Activated CD8-positive, alpha-beta memory T cell treated with anti-CD3 and anti-CD28 coated beads for 1 hour (primary cell): ENCODE measurements at regions not wholly inside any gene's neighbourhood (a gene's known extent, or its start where the extent isn't known, plus 50 kb on each side); places are given as distances from the start of the nearest gene placed in this dataset.
"Not testable (repeated sequence)": the region's sequence is repeated elsewhere in the genome, so short reads cannot be mapped to it uniquely, and the experiment has no call there.

ENCODE experiments used
- DNase-seq, 2 donors: peaks; one replicate each; pipeline ENCODE4 v3.0.0-alpha.2; 2020; ENCODE audit warnings: low read depth in 1 of 2; ENCODE audit errors: extremely low read depth in 1 of 2

DNA sequence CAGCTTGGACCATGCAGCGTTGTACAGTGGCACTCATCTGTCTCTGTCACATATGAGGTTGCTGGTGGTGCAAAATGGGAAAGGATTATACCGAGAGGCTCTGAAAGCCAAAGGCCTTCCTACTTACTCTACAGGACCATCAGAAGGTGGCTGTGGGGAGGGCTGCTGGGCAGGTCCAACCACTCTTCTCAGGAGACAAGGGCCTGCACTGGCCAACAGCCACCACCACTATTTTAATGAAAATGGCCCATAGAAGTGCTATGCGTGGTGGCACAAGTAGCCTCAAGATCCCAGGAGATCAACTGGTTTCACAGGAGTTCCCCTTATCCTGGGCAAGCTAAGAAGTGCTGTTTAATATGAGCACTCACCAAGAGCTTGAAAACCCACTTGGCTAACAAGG, 52.3 kb downstream of the MRPL57 start:
- DNase-seq = no peak

DNA sequence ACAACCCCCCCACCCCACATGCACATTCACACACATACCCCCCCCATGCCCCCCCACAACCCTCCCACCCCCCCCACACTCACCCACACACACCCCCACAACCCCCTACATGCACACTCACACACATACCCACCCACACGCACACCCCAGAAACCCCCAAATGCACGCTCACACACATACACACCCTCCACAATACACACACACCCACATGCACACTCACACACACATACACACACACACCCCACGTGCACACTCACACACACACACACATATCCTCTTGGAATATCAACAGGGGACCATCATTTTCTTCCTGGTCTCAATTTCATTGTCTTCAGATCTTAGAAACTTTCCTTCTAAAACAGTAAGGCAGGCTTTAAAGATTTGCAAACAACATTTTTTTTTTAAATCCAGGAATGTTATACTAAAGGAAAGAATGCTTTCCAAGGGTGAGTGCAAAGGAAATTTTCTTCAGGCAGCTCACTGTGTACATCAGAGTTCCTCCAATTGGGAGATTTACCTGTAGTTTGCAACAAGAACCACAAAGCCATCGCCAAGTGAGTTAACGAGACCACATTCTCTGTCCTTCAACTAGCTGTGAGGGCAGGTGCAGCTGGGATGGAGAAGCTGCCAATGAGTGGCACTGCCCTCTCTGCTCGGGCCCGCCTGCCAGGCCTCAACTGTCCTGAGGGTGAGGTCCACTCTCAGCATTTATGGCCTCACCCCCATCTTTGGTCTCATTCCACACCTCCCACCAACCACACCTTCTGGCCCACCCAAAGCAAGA, 53.0 kb downstream of the MRPL57 start:
- no peak for DNase-seq

DNA sequence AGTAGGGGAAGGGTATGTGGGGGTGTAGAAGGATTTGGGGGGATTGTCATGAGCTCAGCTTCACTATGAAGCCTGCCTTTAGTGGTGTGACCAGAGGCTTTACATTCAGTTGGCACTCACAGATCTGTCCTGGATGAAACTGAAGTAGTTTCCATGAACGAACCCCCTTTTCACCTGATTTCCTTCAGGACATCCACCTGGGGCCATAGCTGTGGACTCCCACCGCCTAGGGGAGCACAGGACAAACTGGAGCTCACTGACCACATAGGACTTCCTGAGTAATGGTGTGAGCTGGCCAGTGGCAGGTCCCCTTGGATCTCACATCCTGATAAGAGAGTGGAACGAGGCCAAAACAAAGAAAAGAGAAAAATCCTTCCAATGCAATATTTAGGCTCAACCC, 54.1 kb downstream of the MRPL57 start:
- DNase-seq = no peak

DNA sequence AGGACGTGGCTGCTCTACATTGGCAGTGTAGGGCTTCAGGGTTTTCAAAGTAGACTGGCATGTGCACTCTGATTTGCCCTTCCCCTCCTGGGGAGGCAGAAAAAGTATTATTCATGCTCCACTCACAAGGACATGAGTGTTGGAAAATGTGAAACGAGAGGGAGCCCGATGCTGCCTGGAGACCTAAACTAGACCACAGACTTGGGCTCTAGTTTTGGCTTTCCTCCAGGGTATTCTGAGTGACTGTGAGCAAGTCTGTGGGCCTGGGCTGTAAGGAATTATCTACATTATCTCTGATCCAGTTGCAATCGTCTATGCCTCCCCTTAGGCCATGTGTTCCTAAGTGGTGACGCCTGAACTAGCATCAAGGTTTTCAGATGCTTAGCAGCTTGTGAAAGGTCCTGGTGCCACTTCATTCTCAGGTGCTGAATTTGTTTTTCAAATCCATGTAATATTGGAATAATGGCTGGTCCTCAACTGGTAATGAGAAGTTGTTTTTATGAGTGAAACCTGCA, 55.0 kb downstream of the MRPL57 start:
- no peak for DNase-seq

DNA sequence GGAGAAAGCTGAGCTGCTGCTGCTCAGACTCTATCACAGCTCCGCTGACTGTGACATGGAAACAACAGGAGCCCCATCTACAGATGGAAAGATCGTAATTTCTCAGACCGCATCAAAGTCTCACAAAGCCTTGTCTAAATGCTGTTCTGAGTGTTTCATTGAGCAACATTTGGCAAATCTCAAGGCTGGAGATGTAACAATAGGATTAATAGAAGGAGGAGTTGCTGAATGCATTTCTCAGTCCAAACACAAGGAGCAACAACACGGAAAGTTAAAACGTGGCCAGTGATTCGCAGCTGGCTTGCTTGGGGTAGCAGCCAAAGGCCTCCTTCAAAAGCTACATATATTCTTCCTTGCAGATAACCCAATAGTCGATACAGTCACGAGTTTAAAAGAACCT, 55.7 kb downstream of the MRPL57 start:
- no peak for DNase-seq

DNA sequence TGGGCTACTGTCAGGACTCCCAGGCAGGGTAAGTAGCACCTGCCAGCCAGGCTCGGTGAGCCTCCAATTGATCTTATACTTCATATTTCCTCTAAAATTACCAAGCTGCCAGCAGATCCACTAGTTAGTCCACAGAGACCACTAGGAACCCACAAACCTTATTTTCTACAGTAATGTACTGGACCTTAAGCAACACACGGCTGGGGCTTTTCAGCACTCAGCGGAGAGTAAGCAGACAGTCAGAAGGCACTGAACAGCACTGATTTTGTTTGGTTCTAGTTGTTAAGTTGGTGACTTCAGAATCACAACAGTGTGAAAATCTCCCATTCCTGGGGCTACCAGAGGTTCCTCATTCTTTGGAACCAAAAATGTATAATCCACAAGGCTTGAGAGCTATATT, 56.1 kb downstream of the MRPL57 start:
- DNase-seq = no peak

DNA sequence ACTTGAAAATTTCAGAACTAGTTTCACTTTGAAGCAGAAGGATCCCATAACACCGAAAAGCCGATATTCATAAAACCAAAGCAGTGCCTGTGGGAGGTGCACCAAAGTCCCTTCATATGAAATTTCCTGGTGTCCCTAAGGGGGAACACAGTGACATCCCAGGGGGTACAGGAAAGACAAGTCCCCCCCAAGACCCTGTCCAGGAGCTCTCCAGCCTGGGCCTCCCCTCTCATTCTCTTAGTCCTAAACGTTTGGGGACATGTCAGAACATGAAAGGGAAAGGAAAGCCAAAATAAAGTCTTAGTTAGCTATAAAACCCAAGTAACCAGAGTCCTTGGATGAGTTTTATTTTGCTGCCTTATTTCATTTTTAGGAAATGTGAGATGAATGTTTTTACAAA, 56.6 kb downstream of the MRPL57 start:
- DNase-seq = no peak

DNA sequence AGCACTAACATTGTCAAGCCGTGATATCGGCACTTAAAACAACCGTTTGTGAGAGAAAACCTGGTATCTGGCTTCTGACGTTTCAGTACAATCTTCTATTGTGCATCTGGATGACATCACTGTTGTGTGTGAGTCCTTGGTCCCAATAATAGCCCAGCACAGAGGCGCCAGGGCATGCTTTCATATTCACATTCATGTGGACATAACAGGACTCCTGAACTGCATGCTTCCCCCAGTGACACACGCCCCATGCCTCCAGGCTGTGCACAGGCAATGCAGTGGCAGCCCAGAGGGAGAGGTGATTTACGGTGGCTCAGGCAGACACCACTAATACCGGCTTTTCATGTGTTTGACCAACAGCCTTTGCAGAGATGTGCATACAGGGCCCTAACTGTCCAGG, 58.1 kb downstream of the MRPL57 start:
- DNase-seq = no peak

DNA sequence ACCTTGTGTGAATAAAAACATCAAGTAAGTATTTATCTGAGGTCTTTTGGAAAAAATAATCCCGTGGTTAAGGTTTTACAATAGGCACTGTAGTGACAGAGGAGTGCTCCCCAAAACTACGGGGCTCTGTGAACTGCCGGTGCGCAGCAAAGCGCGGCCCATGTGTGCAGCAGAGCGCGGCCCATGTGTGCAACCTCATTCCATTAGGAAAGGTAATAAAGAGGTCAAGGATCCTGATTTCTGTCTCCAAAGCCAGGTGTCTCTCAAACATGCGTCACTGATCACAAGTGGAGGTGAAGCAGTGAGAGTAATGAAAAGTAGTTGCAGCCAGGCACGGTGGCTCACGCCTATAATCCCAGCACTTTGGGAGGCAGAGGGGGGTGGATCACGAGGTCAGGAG, 58.7 kb downstream of the MRPL57 start:
- no peak for DNase-seq

DNA sequence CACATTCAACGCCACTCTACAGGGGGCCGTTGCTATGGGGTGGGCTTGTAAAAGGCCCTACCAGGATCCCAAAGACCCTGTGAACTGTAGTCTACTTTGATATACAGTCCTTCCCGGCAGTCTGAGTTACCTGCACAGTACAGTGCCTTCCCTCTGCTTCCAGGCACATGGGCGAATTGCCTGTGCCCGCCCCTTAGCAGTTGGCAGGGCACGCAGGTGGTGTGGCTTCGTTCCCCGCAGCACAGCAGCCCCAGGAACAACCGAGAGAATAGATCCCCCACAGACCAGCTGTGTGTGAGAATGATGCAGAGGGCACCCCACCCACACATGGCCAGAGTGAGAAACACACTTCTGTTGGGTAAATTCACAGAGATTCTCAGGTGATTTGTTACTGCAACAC, 60.6 kb downstream of the MRPL57 start:
- DNase-seq = no peak

DNA sequence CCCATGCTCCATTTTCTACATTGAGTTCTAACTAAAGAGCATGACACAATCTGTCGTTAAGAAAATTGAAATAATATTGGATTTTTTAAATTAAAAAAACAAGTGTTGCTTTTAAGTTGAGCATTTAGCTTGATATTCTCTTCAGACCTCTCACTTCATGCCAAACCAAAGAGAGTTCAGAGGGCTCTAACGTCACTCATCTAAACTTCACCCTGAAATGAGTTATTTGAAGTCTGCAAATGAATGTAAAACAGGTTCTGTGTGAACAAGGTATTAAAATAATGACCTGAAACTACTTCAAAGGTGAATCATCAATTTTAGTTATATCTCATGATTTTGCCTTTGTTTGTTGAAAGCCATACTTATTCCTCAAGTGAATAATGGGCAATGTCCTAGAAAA, 61.8 kb downstream of the MRPL57 start:
- DNase-seq = no peak

DNA sequence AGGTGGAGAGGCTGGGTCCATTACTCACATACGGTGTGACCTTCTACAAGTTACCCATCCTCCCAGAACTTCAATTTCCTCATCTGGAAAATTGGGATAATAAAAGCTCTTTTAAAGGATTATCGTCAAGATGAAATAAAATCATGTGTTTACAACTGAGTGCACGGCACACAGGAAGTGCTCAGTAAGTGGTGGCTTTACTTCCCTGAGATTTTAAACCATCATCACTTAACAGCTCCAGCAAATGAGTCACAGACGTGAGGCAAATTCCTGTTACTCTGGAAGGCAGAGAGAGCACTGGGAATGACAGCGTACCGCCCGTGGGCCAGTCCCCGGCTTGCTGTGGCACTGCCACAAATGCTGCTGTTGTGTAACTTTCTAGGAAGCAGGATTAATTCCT, 64.1 kb downstream of the MRPL57 start:
- DNase-seq = no peak

DNA sequence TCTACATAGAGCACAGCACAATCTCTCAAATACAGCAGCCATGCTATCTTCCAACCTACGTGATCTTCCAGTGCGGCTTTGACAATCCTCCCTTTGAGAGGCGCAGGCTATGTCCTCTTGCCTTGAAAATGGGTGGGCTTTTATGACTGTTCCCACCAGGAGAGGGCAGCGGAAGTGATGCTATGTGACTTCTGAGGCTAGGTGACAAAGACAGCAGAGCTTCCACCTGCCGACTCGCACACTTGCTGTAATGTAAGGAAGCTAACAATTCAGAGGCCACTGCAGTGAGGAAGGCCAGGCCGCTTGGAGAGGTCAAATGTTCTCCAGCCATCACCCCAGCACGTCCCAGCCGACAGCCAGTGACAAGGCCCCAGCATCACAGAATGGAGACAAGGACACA, 65.8 kb downstream of the MRPL57 start:
- DNase-seq = no peak

DNA sequence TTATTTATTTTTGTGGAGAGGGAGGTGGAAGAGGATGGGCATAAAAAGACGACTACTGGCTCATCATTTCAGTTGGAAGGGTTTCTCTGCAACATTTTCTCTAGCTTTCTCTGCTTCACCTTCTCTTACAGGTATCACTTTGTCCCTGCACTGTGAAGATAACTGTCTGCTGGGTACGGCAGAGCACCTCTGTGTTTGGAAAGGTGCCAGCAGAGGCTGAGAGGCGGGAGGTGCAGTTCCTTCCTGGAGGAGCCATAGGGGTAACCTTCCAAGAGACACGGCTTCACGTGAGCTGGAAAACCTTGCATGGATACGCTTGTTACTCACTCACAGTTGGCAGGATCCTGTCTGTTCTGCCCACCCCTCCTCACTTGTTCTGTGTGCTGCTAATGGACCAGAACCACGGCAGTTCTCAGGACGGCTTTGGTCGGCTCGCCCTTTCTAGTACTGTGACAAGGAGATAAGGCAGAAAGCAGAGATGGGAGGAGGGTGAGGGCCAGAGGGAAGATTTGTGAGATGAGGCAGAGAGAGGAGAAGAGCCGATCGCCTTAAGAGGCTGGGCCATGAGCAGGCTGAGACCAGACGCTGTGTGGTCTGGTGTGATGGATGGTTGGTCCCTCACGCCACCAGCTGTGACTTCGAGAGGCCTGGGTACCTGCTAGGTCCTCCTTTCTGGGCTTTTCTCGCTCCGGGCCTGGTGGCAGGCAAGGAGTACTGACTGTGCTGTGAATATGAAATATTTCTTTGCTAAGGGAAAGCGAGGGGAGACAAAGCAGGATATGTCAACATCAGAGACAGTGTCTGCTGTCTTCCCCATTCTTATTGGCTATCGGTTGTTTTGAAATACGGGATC, 66.8 kb downstream of the MRPL57 start:
- DNase-seq = no peak

DNA sequence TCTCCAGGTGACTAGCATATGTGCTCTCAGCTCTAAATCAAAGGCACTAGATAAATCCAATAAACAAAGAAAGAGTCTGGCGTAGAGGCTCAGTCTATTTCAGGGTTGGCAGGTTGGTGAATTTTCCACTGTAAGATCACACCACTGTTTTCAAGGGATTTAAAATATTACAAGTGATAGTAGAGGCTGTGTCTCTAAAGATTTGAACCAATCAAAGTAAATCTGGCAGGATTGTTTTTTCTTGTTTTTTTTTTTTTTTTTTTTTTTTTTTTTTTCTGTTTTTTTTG, 67.4 kb downstream of the MRPL57 start:
- DNase-seq = not testable (repeated sequence)

DNA sequence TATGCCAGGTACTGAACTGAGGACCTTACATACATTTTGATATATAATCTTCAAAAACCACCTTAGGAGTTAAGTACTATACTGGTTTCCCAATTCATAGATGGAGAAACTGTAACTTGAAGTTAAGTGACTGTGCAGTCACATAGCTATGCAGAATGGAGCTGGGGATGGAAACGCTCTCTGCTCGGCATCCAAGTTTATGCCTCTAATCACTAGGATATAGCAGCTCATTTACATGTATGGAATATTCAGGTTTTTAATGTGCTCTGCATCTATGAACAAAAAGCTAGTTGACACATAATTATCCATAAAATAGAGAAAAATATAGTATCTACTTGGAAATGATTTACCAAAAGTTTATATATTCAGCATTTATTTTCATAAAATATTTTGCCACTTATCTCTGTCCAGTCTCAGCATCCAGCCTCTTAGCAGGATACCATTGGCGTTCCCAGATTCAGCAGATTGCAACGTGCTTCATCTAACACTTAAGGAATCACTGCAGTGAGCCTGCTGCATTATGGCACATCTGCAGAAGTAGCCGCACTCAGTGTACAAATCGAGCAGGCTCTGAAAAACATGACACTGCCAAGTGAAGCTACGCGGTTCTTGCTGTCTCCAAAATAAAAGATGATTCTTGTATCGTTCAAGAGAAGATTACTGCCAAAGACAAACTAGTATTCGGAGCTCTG, 70.4 kb downstream of the MRPL57 start:
- no peak for DNase-seq

DNA sequence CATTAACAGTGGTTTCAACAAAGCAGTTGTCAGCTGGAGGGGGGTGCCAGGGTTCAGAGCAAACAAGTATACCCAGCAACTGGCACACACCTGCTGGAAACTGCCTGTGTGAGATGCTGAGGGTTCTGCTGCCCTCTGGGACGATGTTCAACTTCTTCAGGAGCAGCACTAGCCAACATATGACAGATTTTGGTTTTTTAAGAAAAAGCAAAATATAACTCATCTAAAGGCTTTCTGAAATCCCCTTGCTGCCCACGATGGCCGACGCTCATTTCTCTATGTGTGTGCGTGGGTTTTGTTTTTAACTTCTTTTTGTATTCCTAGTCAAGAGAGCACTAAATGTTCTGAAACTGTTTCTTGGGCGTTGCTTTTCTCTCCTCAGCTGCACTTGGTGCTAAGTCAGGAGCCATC, 79.9 kb downstream of the MRPL57 start:
- no peak for DNase-seq

DNA sequence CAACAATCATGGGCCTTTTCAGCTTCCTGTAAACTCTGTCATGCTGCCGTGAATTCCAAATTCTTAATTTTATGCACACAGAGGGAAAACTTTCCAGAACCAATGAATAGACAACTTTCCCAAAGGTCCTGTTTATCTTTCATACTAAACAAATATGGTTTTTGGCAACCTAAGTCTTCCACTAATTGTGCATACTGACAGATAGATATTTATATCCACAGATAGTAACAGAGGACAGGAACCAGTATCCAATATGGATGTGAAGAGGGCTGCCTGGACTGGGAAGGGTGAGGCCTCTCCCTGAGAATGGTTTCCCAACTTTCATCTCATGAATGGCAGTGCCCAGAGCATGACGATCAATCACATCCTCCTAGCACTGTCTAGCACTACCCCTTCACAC, 80.4 kb downstream of the MRPL57 start:
- no peak for DNase-seq

DNA sequence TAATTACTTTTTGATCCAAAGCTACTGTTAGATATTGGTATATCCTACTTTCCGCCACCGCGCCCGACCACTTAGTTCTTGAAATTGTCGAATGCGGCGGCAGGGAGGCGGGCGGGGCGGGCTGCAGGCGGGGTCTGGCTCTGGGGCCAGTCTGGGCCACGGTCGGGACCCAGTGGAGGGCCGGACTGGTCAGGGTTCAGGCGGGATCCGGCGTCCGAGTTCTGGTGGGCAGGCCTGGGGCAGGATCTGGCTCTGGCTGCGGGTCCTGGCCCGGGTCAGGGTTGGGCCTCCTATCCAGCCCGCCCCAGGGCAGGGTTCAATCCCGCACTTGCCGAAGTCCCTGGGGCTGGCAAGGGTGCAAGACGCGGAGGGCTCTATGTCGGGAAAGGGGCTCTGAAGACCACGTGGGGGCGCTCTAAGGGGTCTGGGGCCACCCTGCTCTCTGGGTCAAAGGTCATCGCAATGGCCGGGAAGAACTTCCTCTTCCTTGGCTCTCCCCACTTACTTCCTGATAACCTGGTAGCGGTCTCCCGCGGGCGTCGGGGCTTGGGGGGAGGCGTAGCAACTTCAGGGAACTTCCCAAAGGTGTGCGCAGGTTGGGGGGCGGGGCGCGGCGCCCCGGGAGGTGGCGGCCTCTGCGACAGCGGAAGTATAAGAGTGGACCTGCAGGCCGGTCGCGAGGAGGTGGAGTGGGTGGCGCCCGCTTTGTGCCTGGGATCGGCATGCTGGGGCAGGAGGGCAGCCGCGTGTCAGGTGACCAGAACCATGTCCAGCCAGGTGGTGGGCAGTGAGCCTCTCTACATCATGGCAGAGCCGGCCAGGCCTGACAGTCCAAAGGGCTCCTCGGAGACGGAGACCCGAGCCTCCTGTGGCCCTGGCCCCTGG, 83.4 kb downstream of the MRPL57 start:
- DNase-seq = no peak

DNA sequence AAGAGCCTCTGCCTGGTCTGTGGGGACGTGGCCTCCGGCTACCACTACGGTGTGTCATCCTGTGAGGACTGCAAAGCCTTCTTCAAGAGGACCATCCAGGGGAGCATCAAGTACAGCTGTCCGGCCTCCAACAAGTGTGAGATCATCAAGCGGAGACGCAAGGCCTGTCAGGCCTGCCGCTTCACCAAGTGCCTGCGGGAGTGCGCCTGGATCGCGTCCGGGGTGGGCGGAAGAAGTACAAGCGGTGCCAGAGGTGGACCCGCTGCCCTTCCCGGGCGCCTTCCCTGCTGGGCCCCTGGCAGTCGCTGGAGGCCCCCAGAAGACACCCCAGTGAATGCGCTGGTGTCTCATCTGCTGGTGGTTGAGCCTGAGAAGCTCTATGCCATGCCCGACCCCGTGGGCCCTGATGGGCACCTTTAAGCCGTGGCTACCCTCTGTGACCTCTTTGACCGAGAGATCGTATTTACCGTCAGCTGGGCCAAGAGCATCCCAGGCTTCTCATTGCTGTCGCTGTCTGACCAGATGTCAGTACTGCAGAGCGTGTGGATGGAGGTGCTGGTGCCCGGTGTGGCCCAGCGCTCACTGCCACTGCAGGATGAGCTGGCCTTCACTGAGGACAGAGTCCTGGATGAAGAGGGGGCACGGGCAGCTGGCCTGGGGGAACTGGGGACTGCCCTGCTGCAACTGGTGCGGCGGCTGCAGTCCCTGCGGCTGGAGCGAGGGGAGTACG, 84.3 kb downstream of the MRPL57 start:
- not testable (repeated sequence) for DNase-seq
